DND-41 (cell line): ENCODE measurements at regions not wholly inside any gene's neighbourhood (a gene's known extent, or its start where the extent isn't known, plus 50 kb on each side); places are given as distances from the start of the nearest gene placed in this dataset.

Experiments used
- ATAC-seq: fragments of 200-7000 bp; cut with Tn5 transposase; 3 replicates; pipeline ENCODE4 v1.9.1; 2021; ENCODE audit warnings: low read depth; ENCODE audit not compliant: insufficient read depth
- DNase-seq: peaks from one replicate; pipeline ENCODE4 v3.0.0-alpha.2; 2020
- H2AFZ ChIP-seq: 2 replicates; pipeline ENCODE4 v1.6.0; 2012; ENCODE audit warnings: low read depth, low read length
- H3K27ac ChIP-seq: 2 replicates; pipeline ENCODE4 v1.5.1; 2012; ENCODE audit warnings: low read length, inconsistent platforms
- H3K27me3 ChIP-seq: fragments of 200-600 bp; sonication (generic); 2 replicates; pipeline ENCODE4 v1.6.0; 2012; ENCODE audit warnings: low read length, mild to moderate bottlenecking, inconsistent platforms; ENCODE audit not compliant: insufficient read depth, poor library complexity
- H3K36me3 ChIP-seq: 2 replicates; pipeline ENCODE4 v1.5.1; 2012; ENCODE audit warnings: low read length, inconsistent platforms; ENCODE audit not compliant: insufficient read depth
- H3K4me1 ChIP-seq: 2 replicates; pipeline ENCODE4 v1.5.1; 2012; ENCODE audit warnings: mild to moderate bottlenecking, low read length; ENCODE audit not compliant: insufficient read depth
- H3K4me2 ChIP-seq: 2 replicates; pipeline ENCODE4 v1.6.0; 2012; ENCODE audit warnings: mild to moderate bottlenecking, moderate library complexity, low read length, inconsistent platforms; ENCODE audit not compliant: insufficient read depth
- H3K4me3 ChIP-seq, 2 experiments: fragments of 200-600 bp in 1 of 2; shearing (Covaris generic) in 1 of 2; 2 replicates each; pipeline ENCODE4 v1.5.1; 2012 to 2016; ENCODE audit warnings: inconsistent platforms in 2 of 2, low read length in 2 of 2, mild to moderate bottlenecking in 2 of 2, low read depth in 1 of 2, moderate library complexity in 1 of 2
- H3K79me2 ChIP-seq: 2 replicates; pipeline ENCODE4 v1.6.0; 2012; ENCODE audit warnings: low read length, inconsistent platforms; ENCODE audit not compliant: insufficient read depth
- H3K9ac ChIP-seq: 2 replicates; pipeline ENCODE4 v1.6.0; 2012; ENCODE audit warnings: low read depth, mild to moderate bottlenecking, inconsistent platforms, low read length, moderate library complexity
- H3K9me3 ChIP-seq: 2 replicates; pipeline ENCODE4 v1.5.1; 2012; ENCODE audit warnings: low read length, moderate library complexity, mild to moderate bottlenecking, inconsistent platforms; ENCODE audit not compliant: insufficient read depth, severe bottlenecking
- H4K20me1 ChIP-seq: 2 replicates; pipeline ENCODE4 v1.6.0; 2012; ENCODE audit warnings: low read length; ENCODE audit not compliant: insufficient read depth
- CTCF ChIP-seq: IDR thresholded peaks from 2 replicates; pipeline ENCODE4 v1.5.1; 2012; ENCODE audit warnings: borderline replicate concordance, low read length, moderate library complexity, mild to moderate bottlenecking; ENCODE audit not compliant: poor library complexity, severe bottlenecking; ENCODE audit errors: extremely low read depth
- EZH2 ChIP-seq: IDR thresholded peaks from 3 replicates; pipeline ENCODE4 v1.6.1; 2012; ENCODE audit warnings: borderline replicate concordance, low read depth, mild to moderate bottlenecking, moderate library complexity, low read length, inconsistent platforms; ENCODE audit not compliant: severe bottlenecking

- Histone ChIP-seq H3K4me1 (peaks cover 37% of the 10 kb centered on the region), H3K36me3 (no peaks in the 10 kb centered on the region), H3K9ac (no peak overlapping the region), H3K79me2 (no peaks in the 10 kb centered on the region), H3K9me3 (no peaks in the 10 kb centered on the region), H4K20me1 (0 out of 2 replicates have a peak, but pooled peaks cover 3% of the 10 kb centered on the region), H3K27ac (peak overlapping the region; percentile 94), H3K27me3 (no peaks in the 10 kb centered on the region), H2AFZ (no peak overlapping the region), H3K4me2 (peak overlapping the region; percentile 32; the same call in 1 of the 2 replicates), H3K4me3 (no peak overlapping the region)
- DNase-seq (peak; percentile 93), ATAC-seq (peak; percentile 95)
- TF ChIP-seq CTCF (no peak), EZH2 (no peak)
These were observed 84.8 kb downstream of the PPCDC start for GRCh38 chr15:75107908-75108838.

GRCh38 chr15:75109021-75109735, 85.8 kb downstream of the PPCDC start:
- TF ChIP-seq CTCF (no peak), EZH2 (no peak)
- no peaks in the 10 kb centered on the region for H3K79me2 ChIP-seq
- ATAC-seq (peak; percentile 46), DNase-seq (peak; percentile 78)
- no peaks in the 10 kb centered on the region for H3K27me3 ChIP-seq
- H3K4me3 ChIP-seq: no peak overlapping the region
- H2AFZ ChIP-seq: no peak overlapping the region
- peaks cover 37% of the 10 kb centered on the region for H3K4me1 ChIP-seq
- H3K36me3 ChIP-seq: no peaks in the 10 kb centered on the region
- H3K4me2 ChIP-seq: peak overlapping the region; percentile 34
- H3K9ac ChIP-seq: peak overlapping the region; percentile 46
- no peaks in the 10 kb centered on the region for H3K9me3 ChIP-seq
- peak overlapping the region; percentile 94 for H3K27ac ChIP-seq
- H4K20me1 ChIP-seq: 0 out of 2 replicates have a peak, but pooled peaks cover 3% of the 10 kb centered on the region

- H3K27me3 ChIP-seq: no peaks in the 10 kb centered on the region
- H3K9ac ChIP-seq: peak overlapping the region; percentile 46
- DNase-seq (peak; percentile 60), ATAC-seq (peak; percentile 33)
- H3K4me1 ChIP-seq: peaks cover 37% of the 10 kb centered on the region
- peak overlapping the region; percentile 34 for H3K4me2 ChIP-seq
- 0 out of 2 replicates have a peak, but pooled peaks cover 3% of the 10 kb centered on the region for H4K20me1 ChIP-seq
- no peaks in the 10 kb centered on the region for H3K36me3 ChIP-seq
- no peaks in the 10 kb centered on the region for H3K79me2 ChIP-seq
- H3K9me3 ChIP-seq: no peaks in the 10 kb centered on the region
- TF ChIP-seq EZH2 (no peak), CTCF (no peak)
- H3K4me3 ChIP-seq: no peak overlapping the region
- H2AFZ ChIP-seq: no peak overlapping the region
- H3K27ac ChIP-seq: peak overlapping the region; percentile 94
These were observed 86.3 kb downstream of the PPCDC start for GRCh38 chr15:75109736-75110130.
